B cell (primary cell): ENCODE measurements at regions not wholly inside any gene's neighbourhood (a gene's known extent, or its start where the extent isn't known, plus 50 kb on each side); places are given as distances from the start of the nearest gene placed in this dataset.

Source experiments
- CTCF ChIP-seq: fragments of 200-600 bp; IDR thresholded peaks from one replicate; pipeline ENCODE4 v1.8.0; 2022; ENCODE audit warnings: antibody characterized with exemption, mild to moderate bottlenecking
- EZH2 ChIP-seq: IDR thresholded peaks from 2 replicates; pipeline ENCODE4 v1.6.1; 2012; ENCODE audit warnings: borderline replicate concordance, low read depth, mild to moderate bottlenecking, moderate library complexity, low read length; ENCODE audit not compliant: insufficient read depth, poor library complexity, severe bottlenecking

- TF ChIP-seq CTCF (no peak), EZH2 (no peak)
Observed at GRCh38 chr4:65799513-65799912, 129.2 kb upstream of the EPHA5 start.
